ENCODE measurements at regions not wholly inside any gene's neighbourhood (a gene's known extent, or its start where the extent isn't known, plus 50 kb on each side); places are given as distances from the start of the nearest gene placed in this dataset.

DNA sequence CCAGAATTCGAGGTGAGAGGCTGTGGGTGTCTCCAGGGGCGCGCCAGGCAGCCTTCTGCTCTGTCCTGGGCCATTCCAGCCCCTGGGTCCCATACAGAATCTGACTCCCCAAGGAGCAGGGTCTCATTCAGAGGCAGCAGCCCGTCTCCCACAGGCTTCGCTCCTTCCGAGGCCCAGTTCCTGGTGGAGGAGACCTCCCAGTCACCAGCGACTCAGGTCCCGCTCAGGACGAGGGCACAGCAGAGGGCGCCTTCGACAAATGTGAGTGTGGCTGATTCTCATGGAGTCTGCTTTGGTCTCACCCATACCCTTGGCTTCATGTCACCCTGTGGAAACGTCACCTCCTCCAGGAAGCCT lies 81.8 kb upstream of the GPR26 start:
- TF ChIP-seq, protein P1, sequence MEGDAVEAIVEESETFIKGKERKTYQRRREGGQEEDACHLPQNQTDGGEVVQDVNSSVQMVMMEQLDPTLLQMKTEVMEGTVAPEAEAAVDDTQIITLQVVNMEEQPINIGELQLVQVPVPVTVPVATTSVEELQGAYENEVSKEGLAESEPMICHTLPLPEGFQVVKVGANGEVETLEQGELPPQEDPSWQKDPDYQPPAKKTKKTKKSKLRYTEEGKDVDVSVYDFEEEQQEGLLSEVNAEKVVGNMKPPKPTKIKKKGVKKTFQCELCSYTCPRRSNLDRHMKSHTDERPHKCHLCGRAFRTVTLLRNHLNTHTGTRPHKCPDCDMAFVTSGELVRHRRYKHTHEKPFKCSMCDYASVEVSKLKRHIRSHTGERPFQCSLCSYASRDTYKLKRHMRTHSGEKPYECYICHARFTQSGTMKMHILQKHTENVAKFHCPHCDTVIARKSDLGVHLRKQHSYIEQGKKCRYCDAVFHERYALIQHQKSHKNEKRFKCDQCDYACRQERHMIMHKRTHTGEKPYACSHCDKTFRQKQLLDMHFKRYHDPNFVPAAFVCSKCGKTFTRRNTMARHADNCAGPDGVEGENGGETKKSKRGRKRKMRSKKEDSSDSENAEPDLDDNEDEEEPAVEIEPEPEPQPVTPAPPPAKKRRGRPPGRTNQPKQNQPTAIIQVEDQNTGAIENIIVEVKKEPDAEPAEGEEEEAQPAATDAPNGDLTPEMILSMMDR (IDR thresholded peaks at IDR 0.05): no peak
- no peak for TF ChIP-seq POLR2A (IDR thresholded peaks at IDR 0.05)

Data from esophagus squamous epithelium (tissue), 4 donors.